HG02623 (cell line): ENCODE measurements at regions not wholly inside any gene's neighbourhood (a gene's known extent, or its start where the extent isn't known, plus 50 kb on each side); places are given as distances from the start of the nearest gene placed in this dataset.
"Not testable (repeated sequence)": the region's sequence is repeated elsewhere in the genome, so short reads cannot be mapped to it uniquely, and the experiment has no call there.

Experiments used
- ATAC-seq: cut with Tn5 transposase; IDR thresholded peaks from one replicate; pipeline ENCODE4 v1.9.1; 2021; ENCODE audit warnings: moderate library complexity; ENCODE audit not compliant: unreplicated experiment

DNA sequence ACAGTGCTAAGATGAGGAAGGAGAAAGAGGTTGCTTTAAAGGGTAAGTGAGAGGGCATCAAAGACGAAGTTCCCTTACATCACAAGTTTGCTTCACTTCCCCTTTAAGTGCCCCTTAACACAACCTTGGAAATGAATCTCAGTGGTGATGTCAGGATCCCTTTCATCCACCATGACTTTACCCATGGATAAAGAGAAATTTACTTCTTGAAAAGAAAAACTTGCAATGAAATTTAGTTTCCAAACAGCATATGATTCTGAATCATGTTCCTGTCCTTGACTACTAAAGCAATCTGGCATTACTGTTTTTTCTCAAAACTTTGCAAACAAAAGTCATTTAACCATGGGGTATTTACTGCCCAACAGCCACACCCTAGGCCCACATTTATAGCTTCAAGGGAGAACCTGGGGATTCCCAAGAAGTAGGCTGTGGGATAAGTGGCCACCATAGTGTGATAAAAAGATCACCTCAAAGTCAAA lies 135.9 kb downstream of the ITGB8 start:
- ATAC-seq = no peak

DNA sequence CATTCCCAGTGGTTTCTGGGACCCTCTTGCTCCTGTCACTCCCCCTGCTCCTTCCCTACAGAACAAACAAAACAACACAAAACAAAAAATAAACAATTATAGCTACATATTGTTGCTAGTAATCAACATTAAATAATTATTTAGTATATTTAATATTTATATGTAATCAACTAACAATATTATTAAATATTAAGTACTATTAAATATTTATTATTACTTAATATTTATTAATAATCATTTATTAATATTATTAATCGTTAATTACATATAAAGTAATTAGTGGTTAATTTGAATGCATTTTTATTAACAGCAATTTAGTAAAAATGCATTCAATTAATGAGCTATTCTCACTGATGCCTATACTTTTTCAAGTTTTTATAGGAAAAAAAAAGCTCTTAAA lies 139.4 kb downstream of the ITGB8 start:
- no peak for ATAC-seq

- ATAC-seq = no peak
Observed at GRCh38 chr7:20470726-20471125, 140.0 kb downstream of the ITGB8 start.

DNA sequence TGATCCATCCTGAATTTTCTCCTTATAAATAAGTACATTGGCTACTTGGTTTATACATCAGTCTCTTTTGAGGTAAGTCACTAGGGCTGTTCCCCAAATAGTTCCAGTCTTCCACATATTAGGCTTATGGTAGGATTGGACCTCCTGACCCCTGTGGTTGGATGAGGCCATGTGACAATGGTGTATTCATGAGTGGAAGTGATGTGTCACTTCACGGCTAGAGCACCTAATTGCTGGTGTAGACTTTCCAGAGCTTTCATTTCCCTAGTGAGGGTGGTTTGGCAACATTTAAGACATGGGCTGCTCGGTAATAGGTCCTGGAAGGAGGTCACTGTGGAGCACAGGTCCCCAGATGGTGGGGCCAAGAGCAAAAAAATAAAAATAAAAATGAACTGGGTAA lies 141.2 kb upstream of the ABCB5 start:
- ATAC-seq = no peak

GRCh38 chr7:20475756-20476155 lies 139.7 kb upstream of the ABCB5 start:
- ATAC-seq = no peak

GRCh38 chr7:20477067-20477466 lies 138.4 kb upstream of the ABCB5 start:
- no peak for ATAC-seq

- no peak for ATAC-seq
Observed at GRCh38 chr7:20479706-20480105, 135.8 kb upstream of the ABCB5 start.

DNA sequence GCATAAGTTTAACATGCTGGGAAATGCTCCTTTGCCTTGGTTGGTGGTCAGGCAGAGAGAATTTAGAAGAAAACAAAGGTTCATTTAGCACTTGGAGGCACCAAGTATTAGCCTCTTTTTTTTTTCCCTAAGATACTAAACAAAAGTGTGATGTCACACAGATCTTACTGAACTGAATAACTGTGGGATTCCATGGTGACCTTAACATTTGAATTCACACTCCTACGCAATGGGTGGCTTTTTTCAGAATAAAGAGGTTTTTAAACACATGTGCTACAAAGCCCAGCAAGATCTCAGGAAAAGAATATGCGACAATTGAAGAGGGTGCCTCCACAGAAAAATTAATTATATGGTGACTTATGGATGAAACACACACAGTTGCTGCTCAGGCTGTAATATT lies 133.4 kb upstream of the ABCB5 start:
- no peak for ATAC-seq

GRCh38 chr7:20484356-20484755 lies 131.1 kb upstream of the ABCB5 start:
- ATAC-seq = no peak

- no peak for ATAC-seq
Observed at GRCh38 chr7:20488850-20489249, 126.6 kb upstream of the ABCB5 start.

- ATAC-seq = no peak
Observed at GRCh38 chr7:20491284-20491683, 124.2 kb upstream of the ABCB5 start.

GRCh38 chr7:20494566-20494965 lies 120.9 kb upstream of the ABCB5 start:
- no peak for ATAC-seq

DNA sequence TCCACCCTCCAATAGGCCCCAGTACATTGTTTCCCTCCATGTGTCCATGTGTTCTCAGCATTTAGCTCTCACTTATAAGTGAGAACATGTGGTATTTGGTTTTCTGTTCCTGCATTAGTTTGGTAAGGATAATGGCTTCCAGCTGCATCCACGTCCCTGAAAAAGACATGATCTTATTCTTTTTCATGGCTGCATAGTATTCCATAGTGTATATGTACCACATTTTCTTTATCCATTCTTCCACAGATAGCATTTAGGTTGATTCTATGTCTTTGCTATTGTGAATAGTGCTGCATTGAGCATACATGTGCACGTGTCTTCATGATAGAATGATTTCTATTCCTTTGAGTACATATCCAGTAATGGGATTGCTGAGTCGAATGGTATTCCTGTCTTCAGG lies 114.0 kb upstream of the ABCB5 start:
- ATAC-seq = not testable (repeated sequence)

GRCh38 chr7:20503278-20503950 lies 112.1 kb upstream of the ABCB5 start:
- ATAC-seq = no peak

- no peak for ATAC-seq
Observed at GRCh38 chr7:20504060-20504459, 111.4 kb upstream of the ABCB5 start.

- no peak for ATAC-seq
Observed at GRCh38 chr7:20506175-20506574, 109.3 kb upstream of the ABCB5 start.

GRCh38 chr7:20507157-20507556 lies 108.3 kb upstream of the ABCB5 start:
- ATAC-seq = no peak

DNA sequence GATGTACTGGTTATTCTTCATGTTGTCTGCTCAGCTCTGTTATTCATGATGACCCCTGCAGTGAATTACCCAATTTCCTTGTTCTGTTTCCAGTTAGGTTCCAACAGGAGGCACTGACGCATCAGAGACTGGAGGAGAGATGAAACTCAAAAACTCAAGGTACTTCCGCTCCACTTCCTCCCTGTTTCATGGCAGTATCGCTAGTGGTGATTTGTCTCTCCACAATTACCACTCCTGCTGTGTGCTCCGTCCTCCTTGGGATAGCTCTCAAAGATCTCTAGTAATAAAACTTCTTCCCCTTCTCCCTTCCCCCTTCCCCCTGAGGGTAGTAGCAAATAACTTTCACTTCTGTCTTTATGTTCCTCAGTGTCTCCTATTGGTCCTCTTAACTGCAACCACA lies 107.4 kb upstream of the ABCB5 start:
- no peak for ATAC-seq

DNA sequence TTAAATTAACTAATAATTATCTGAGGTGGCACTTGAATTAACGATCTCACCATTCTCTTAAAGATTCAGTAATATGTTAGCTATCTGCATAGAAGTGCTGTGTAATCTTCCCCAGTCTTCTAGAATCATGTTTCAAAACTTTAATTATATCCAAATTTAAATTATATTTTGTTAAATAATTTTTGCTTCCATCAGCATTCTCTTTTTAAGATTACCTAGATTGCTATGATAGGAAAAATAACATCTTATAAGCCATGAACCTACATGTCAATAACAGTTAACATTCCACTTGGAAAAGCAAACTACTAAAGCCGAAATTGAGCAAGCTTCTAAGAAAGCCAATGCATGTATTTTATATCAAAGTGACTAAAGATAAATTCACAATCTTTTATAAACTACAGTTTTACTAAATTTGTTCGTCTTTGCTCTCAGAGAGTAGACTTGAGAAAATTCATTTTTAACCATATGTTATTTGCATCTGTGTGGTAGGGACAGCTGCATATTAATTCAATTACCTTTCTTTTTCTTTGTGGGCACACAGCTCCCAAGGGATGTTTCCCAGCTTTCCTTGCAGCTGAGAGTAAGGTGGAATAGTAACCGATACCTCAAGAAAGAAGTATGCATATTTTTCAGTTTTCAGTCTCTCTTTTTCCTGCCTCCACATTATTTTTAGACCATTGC lies 105.4 kb upstream of the ABCB5 start:
- no peak for ATAC-seq

- ATAC-seq = no peak
Observed at GRCh38 chr7:20510573-20510900, 104.9 kb upstream of the ABCB5 start.

GRCh38 chr7:20513341-20513740 lies 102.1 kb upstream of the ABCB5 start:
- no peak for ATAC-seq

GRCh38 chr7:20513897-20514296 lies 101.6 kb upstream of the ABCB5 start:
- no peak for ATAC-seq

- ATAC-seq = no peak
Observed at GRCh38 chr7:20514364-20514763, 101.1 kb upstream of the ABCB5 start.
